ENCODE measurements at regions not wholly inside any gene's neighbourhood (a gene's known extent, or its start where the extent isn't known, plus 50 kb on each side); places are given as distances from the start of the nearest gene placed in this dataset.

DNA sequence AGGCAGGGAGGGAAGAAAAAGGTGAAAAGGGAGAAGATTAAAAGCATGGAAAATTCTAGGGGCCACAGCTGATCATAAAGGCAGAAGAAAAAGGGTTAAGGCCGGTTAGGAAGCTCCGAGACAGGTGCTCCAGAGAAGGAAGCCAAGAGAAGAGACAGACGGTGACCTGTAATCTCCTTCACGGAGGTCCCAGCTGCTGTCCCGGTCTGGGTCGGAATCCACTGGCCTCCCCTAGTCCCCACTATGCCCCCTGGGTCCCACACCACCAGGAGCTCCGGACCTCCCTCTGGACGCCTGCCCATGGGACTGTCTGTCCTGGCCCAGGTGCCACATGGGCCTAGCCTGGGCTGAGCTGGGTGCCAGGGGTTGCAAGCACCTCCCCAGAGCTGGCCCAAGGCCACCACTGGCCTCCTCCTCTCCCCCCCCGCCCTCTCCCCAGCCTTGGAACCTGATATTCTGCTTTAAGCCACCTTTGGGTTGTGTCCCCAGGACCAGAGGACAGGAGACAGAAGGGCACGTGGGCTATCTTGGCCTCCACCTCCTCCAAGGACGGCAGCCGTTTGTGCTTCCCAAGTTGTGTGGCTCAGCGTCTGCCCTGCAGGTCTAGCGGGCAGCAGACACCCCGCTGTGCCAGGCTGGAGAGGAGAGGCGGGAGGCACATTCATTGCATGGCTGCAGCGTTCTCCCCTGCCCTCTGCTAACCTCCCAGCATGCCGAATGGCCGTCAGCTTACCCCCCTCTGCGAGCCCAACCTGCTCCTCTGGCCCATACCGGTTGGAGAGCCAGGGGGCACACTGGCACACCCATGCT, 102.4 kb downstream of the ENGASE start (continued):
- no peak for TF ChIP-seq NFATC4 (CRISPR knock-in tag; IDR thresholded peaks at IDR 0.05)
- no peak for TF ChIP-seq NFYB (CRISPR knock-in tag; conservative IDR thresholded peaks at IDR 0.05; ENCODE audit: low read depth)
- no peak for TF ChIP-seq ATF1 (CRISPR knock-in tag; IDR thresholded peaks at IDR 0.05)

DNA sequence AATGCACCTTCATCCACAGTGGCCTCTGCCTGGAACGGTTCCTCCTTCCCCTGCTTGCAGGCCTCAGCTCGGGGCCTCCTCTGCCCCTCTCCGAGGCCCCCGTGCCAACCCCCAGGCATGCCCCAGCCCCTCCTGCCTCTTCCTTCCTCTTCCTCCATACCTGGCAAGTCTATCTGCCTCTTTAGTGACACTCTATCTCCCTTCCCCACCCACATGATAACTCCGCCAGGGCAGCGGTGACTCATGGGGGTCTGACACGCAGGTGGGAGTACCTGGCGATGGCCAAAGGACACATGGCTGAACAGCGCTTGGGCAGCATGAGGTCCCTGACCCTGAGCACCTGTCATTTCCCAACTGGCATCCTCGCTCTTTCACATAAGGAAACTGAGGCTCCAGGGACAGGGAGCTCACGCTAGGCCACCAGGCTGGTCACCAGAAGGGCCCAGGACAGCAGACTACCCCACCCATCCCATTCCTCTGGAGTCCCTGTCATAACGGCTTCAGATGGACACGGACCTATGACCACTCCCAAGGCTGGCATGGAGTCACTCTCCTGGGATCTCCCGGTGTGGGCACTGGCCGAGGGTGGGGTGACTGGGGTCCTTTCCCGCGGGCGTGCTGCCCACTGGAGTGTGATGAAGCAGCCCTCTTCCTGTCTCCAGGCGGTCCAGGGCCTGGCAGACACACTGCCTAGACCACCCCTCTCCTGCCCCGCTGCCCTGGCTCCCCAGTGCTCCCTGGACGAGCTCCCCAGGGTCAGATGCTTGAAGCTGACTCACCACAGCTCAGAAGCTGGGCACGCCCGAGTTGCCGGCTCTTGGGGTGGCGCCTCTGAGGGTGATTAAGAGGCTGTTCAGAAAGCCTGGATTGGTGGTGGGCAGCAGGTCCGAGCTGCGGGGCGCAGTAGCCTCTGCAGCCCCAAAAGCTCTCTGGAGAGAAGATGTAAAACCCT, 100.6 kb downstream of the ENGASE start:
- peaks cover 8% of the 10 kb centered on the region; the same call in 1 of the 2 replicates for H3K4me1 Mint-ChIP-seq
- POLR2A ChIA-PET: no interaction called here
- no peaks in the 10 kb centered on the region for H3K36me3 Mint-ChIP-seq
- ATAC-seq (no peak), DNase-seq (ENCODE audit: low spot score) (no peak)
- no peak overlapping the region for H3K4me3 Mint-ChIP-seq
- no peak overlapping the region for H3K27ac Mint-ChIP-seq
- no peaks in the 10 kb centered on the region; the same call in 1 of the 2 replicates for H3K27me3 Mint-ChIP-seq (ENCODE audit: low read depth)
- TF ChIP-seq, protein P1, sequence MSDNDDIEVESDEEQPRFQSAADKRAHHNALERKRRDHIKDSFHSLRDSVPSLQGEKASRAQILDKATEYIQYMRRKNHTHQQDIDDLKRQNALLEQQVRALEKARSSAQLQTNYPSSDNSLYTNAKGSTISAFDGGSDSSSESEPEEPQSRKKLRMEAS (CRISPR knock-in tag; IDR thresholded peaks at IDR 0.05): no peak
- TF ChIP-seq, protein P2, sequence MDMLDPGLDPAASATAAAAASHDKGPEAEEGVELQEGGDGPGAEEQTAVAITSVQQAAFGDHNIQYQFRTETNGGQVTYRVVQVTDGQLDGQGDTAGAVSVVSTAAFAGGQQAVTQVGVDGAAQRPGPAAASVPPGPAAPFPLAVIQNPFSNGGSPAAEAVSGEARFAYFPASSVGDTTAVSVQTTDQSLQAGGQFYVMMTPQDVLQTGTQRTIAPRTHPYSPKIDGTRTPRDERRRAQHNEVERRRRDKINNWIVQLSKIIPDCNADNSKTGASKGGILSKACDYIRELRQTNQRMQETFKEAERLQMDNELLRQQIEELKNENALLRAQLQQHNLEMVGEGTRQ (CRISPR knock-in tag; IDR thresholded peaks at IDR 0.05): no peak
- no peak for TF ChIP-seq JUN (CRISPR knock-in tag; IDR thresholded peaks at IDR 0.05)
- TF ChIP-seq, protein P3, sequence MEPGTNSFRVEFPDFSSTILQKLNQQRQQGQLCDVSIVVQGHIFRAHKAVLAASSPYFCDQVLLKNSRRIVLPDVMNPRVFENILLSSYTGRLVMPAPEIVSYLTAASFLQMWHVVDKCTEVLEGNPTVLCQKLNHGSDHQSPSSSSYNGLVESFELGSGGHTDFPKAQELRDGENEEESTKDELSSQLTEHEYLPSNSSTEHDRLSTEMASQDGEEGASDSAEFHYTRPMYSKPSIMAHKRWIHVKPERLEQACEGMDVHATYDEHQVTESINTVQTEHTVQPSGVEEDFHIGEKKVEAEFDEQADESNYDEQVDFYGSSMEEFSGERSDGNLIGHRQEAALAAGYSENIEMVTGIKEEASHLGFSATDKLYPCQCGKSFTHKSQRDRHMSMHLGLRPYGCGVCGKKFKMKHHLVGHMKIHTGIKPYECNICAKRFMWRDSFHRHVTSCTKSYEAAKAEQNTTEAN (CRISPR knock-in tag; IDR thresholded peaks at IDR 0.05): no peak
- no peak for TF ChIP-seq ZNF396 (CRISPR knock-in tag; IDR thresholded peaks at IDR 0.05; ENCODE audit: borderline replicate concordance)
- TF ChIP-seq FOXP1 (CRISPR knock-in tag; IDR thresholded peaks at IDR 0.05; ENCODE audit: borderline replicate concordance): no peak
- no peak for TF ChIP-seq HMGA2 (CRISPR knock-in tag; IDR thresholded peaks at IDR 0.05)
- TF ChIP-seq, protein P4, sequence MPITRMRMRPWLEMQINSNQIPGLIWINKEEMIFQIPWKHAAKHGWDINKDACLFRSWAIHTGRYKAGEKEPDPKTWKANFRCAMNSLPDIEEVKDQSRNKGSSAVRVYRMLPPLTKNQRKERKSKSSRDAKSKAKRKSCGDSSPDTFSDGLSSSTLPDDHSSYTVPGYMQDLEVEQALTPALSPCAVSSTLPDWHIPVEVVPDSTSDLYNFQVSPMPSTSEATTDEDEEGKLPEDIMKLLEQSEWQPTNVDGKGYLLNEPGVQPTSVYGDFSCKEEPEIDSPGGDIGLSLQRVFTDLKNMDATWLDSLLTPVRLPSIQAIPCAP (CRISPR knock-in tag; IDR thresholded peaks at IDR 0.05): no peak
- no peak for TF ChIP-seq ZNF671 (CRISPR knock-in tag; IDR thresholded peaks at IDR 0.05)
- no peak for TF ChIP-seq ZNF317 (CRISPR knock-in tag; IDR thresholded peaks at IDR 0.05; ENCODE audit: borderline replicate concordance, low read depth)
- TF ChIP-seq, protein P5, sequence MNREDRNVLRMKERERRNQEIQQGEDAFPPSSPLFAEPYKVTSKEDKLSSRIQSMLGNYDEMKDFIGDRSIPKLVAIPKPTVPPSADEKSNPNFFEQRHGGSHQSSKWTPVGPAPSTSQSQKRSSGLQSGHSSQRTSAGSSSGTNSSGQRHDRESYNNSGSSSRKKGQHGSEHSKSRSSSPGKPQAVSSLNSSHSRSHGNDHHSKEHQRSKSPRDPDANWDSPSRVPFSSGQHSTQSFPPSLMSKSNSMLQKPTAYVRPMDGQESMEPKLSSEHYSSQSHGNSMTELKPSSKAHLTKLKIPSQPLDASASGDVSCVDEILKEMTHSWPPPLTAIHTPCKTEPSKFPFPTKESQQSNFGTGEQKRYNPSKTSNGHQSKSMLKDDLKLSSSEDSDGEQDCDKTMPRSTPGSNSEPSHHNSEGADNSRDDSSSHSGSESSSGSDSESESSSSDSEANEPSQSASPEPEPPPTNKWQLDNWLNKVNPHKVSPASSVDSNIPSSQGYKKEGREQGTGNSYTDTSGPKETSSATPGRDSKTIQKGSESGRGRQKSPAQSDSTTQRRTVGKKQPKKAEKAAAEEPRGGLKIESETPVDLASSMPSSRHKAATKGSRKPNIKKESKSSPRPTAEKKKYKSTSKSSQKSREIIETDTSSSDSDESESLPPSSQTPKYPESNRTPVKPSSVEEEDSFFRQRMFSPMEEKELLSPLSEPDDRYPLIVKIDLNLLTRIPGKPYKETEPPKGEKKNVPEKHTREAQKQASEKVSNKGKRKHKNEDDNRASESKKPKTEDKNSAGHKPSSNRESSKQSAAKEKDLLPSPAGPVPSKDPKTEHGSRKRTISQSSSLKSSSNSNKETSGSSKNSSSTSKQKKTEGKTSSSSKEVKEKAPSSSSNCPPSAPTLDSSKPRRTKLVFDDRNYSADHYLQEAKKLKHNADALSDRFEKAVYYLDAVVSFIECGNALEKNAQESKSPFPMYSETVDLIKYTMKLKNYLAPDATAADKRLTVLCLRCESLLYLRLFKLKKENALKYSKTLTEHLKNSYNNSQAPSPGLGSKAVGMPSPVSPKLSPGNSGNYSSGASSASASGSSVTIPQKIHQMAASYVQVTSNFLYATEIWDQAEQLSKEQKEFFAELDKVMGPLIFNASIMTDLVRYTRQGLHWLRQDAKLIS (CRISPR knock-in tag; IDR thresholded peaks at IDR 0.05; ENCODE audit: borderline replicate concordance): no peak
- TF ChIP-seq, protein P6, sequence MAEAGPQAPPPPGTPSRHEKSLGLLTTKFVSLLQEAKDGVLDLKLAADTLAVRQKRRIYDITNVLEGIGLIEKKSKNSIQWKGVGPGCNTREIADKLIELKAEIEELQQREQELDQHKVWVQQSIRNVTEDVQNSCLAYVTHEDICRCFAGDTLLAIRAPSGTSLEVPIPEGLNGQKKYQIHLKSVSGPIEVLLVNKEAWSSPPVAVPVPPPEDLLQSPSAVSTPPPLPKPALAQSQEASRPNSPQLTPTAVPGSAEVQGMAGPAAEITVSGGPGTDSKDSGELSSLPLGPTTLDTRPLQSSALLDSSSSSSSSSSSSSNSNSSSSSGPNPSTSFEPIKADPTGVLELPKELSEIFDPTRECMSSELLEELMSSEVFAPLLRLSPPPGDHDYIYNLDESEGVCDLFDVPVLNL (CRISPR knock-in tag; IDR thresholded peaks at IDR 0.05; ENCODE audit: borderline replicate concordance, low read depth): no peak
- no peak for TF ChIP-seq OVOL2 (CRISPR knock-in tag; IDR thresholded peaks at IDR 0.05; ENCODE audit: borderline replicate concordance)
- no peak for TF ChIP-seq GTF2I (CRISPR knock-in tag; conservative IDR thresholded peaks at IDR 0.05)
- no peak for TF ChIP-seq GRHL2 (CRISPR knock-in tag; IDR thresholded peaks at IDR 0.05; ENCODE audit: insufficient replicate concordance, severe bottlenecking)
- TF ChIP-seq TEAD4 (CRISPR knock-in tag; IDR thresholded peaks at IDR 0.05): no peak
- TF ChIP-seq, protein P7, sequence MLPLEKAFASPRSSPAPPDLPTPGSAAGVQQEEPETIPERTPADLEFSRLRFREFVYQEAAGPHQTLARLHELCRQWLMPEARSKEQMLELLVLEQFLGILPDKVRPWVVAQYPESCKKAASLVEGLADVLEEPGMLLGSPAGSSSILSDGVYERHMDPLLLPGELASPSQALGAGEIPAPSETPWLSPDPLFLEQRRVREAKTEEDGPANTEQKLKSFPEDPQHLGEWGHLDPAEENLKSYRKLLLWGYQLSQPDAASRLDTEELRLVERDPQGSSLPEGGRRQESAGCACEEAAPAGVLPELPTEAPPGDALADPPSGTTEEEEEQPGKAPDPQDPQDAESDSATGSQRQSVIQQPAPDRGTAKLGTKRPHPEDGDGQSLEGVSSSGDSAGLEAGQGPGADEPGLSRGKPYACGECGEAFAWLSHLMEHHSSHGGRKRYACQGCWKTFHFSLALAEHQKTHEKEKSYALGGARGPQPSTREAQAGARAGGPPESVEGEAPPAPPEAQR (CRISPR knock-in tag; IDR thresholded peaks at IDR 0.05): no peak
- no peak for TF ChIP-seq ZBTB21 (CRISPR knock-in tag; IDR thresholded peaks at IDR 0.05; ENCODE audit: borderline replicate concordance)
- TF ChIP-seq TP53 (CRISPR knock-in tag; IDR thresholded peaks at IDR 0.05): no peak
- no peaks in the 10 kb centered on the region for H3K9me3 Mint-ChIP-seq
- CTCF ChIA-PET: interaction anchor here (1.9 to 2.5 kb wide), 2 partner anchors 87 to 213 kb away, joined by 11 to 12 read pairs; no protein-coding TSS in a partner anchor

Data from WTC11 (cell line).